ENCODE measurements at regions not wholly inside any gene's neighbourhood (a gene's known extent, or its start where the extent isn't known, plus 50 kb on each side); places are given as distances from the start of the nearest gene placed in this dataset.

DNA sequence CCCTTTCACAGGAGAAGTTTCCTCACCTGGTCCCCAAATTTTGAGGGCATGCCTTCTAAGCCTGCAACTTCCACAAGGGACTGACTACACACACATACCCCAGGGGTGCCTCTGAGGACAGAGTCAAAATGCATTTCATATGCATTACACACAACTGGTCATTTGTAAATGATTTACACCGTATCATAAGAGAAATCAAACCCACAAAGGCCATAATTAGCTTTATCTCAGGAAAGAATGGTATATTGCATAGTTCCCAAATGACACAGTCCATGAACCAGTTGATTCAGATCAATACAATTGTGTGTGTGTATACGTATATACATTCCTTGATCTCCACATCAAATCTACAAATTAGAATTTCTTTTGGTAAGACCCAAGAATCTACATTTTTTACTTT, 203.3 kb upstream of the PRDM1 start:
- intact Hi-C loops (cut with micrococcal nuclease; ENCODE audit: unreplicated experiment), result no loop called here
- no peak overlapping the region for H2AFZ ChIP-seq (ENCODE audit: low read length)
- BruUV-seq (replicated peaks), result no TSS peak
- TF ChIP-seq, protein P1, sequence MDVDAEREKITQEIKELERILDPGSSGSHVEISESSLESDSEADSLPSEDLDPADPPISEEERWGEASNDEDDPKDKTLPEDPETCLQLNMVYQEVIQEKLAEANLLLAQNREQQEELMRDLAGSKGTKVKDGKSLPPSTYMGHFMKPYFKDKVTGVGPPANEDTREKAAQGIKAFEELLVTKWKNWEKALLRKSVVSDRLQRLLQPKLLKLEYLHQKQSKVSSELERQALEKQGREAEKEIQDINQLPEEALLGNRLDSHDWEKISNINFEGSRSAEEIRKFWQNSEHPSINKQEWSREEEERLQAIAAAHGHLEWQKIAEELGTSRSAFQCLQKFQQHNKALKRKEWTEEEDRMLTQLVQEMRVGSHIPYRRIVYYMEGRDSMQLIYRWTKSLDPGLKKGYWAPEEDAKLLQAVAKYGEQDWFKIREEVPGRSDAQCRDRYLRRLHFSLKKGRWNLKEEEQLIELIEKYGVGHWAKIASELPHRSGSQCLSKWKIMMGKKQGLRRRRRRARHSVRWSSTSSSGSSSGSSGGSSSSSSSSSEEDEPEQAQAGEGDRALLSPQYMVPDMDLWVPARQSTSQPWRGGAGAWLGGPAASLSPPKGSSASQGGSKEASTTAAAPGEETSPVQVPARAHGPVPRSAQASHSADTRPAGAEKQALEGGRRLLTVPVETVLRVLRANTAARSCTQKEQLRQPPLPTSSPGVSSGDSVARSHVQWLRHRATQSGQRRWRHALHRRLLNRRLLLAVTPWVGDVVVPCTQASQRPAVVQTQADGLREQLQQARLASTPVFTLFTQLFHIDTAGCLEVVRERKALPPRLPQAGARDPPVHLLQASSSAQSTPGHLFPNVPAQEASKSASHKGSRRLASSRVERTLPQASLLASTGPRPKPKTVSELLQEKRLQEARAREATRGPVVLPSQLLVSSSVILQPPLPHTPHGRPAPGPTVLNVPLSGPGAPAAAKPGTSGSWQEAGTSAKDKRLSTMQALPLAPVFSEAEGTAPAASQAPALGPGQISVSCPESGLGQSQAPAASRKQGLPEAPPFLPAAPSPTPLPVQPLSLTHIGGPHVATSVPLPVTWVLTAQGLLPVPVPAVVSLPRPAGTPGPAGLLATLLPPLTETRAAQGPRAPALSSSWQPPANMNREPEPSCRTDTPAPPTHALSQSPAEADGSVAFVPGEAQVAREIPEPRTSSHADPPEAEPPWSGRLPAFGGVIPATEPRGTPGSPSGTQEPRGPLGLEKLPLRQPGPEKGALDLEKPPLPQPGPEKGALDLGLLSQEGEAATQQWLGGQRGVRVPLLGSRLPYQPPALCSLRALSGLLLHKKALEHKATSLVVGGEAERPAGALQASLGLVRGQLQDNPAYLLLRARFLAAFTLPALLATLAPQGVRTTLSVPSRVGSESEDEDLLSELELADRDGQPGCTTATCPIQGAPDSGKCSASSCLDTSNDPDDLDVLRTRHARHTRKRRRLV (CRISPR knock-in tag; IDR thresholded peaks at IDR 0.05), result no peak
- TF ChIP-seq, protein P2, sequence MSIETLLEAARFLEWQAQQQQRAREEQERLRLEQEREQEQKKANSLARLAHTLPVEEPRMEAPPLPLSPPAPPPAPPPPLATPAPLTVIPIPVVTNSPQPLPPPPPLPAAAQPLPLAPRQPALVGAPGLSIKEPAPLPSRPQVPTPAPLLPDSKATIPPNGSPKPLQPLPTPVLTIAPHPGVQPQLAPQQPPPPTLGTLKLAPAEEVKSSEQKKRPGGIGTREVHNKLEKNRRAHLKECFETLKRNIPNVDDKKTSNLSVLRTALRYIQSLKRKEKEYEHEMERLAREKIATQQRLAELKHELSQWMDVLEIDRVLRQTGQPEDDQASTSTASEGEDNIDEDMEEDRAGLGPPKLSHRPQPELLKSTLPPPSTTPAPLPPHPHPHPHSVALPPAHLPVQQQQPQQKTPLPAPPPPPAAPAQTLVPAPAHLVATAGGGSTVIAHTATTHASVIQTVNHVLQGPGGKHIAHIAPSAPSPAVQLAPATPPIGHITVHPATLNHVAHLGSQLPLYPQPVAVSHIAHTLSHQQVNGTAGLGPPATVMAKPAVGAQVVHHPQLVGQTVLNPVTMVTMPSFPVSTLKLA (IDR thresholded peaks at IDR 0.05), result no peak
- no peak for TF ChIP-seq ZNF572 (CRISPR knock-in tag; IDR thresholded peaks at IDR 0.05)
- no peak for TF ChIP-seq ZNF563 (CRISPR knock-in tag; IDR thresholded peaks at IDR 0.05)
- no peak for TF ChIP-seq MAFK (conservative IDR thresholded peaks at IDR 0.05 in 1 of 2, IDR thresholded peaks at IDR 0.05 in 1 of 2; ENCODE audit: low read length in 2 of 2)
- no peak for TF ChIP-seq ZC3H4 (CRISPR knock-in tag; IDR thresholded peaks at IDR 0.05; ENCODE audit: borderline replicate concordance)
- no peak for TF ChIP-seq TCF7L2 (IDR thresholded peaks at IDR 0.05; ENCODE audit: low read depth, low read length)
- TF ChIP-seq FOXC1 (CRISPR knock-in tag; IDR thresholded peaks at IDR 0.05; ENCODE audit: borderline replicate concordance), result no peak
- TF ChIP-seq SRSF1 (optimal IDR thresholded peaks at IDR 0.05; ENCODE audit: low read depth, low read length), result no peak
- TF ChIP-seq BHLHE40 (IDR thresholded peaks at IDR 0.05; ENCODE audit: low read length), result no peak
- TF ChIP-seq SNAI1 (CRISPR knock-in tag; IDR thresholded peaks at IDR 0.05; ENCODE audit: borderline replicate concordance), result no peak
- TF ChIP-seq, protein P3, sequence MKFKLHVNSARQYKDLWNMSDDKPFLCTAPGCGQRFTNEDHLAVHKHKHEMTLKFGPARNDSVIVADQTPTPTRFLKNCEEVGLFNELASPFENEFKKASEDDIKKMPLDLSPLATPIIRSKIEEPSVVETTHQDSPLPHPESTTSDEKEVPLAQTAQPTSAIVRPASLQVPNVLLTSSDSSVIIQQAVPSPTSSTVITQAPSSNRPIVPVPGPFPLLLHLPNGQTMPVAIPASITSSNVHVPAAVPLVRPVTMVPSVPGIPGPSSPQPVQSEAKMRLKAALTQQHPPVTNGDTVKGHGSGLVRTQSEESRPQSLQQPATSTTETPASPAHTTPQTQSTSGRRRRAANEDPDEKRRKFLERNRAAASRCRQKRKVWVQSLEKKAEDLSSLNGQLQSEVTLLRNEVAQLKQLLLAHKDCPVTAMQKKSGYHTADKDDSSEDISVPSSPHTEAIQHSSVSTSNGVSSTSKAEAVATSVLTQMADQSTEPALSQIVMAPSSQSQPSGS (CRISPR knock-in tag; IDR thresholded peaks at IDR 0.05), result no peak
- TF ChIP-seq TAF1 (CRISPR knock-in tag; IDR thresholded peaks at IDR 0.05), result no peak
- no peak for TF ChIP-seq ZNF75D (CRISPR knock-in tag; IDR thresholded peaks at IDR 0.05; ENCODE audit: borderline replicate concordance)
- no peak for TF ChIP-seq FOXK2 (IDR thresholded peaks at IDR 0.05)
- TF ChIP-seq ZFAT (CRISPR knock-in tag; conservative IDR thresholded peaks at IDR 0.05), result no peak

More for the DNA sequence above, 203.3 kb upstream of the PRDM1 start:
- H3K4me1 ChIP-seq (ENCODE audit: insufficient read depth, low read length), result no peaks in the 10 kb centered on the region
- H3K79me2 ChIP-seq (ENCODE audit: insufficient read depth, low read length), result no peaks in the 10 kb centered on the region
- no peaks in the 10 kb centered on the region for H3K9me3 ChIP-seq (ENCODE audit: low read length)
- ATAC-seq (no peak), FAIRE-seq (no peak), DNase-seq (ENCODE audit: low spot score) (no peak)
- in situ Hi-C loops (cut with HindIII; ENCODE audit: extremely low pct_ligation_motif_present, low pct_unique_long_range_greater_than_20kb), result no loop called here
- no peak overlapping the region for H3K27ac ChIP-seq (ENCODE audit: extremely low read length, insufficient read depth, low read length)
- no peak overlapping the region for H3K4me2 ChIP-seq (ENCODE audit: low read depth, low read length)
- no peak overlapping the region for H3K9ac ChIP-seq (ENCODE audit: insufficient read depth, low read depth, low read length)
- CTCF ChIA-PET (ENCODE audit: low intra/inter-chr PET ratio, low total read pairs), result no interaction called here
- POLR2A ChIA-PET, result no interaction called here
- no peaks in the 10 kb centered on the region for H3K36me3 ChIP-seq (replicated peaks in 1 of 2; ENCODE audit: control insufficient read depth in 1 of 2, insufficient read depth in 2 of 2, low read length in 2 of 2)
- H4K20me1 ChIP-seq (ENCODE audit: insufficient read depth, low read length), result no peaks in the 10 kb centered on the region
- peaks cover 2 to 41% of the 10 kb centered on the region in 2 experiments for H3K27me3 ChIP-seq (ENCODE audit: control insufficient read depth in 1 of 2, insufficient read depth in 2 of 2, low read length in 2 of 2)
- H3K4me3 ChIP-seq (replicated peaks in 1 of 3; ENCODE audit: insufficient read depth in 1 of 3, low read depth in 2 of 3, low read length in 3 of 3), result no peak overlapping the region
- WGBS (ENCODE audit: low lambda C conversion rate), result 10% methylated on average over 2 of the region's 2 CpGs
